K562 (cell line): ENCODE measurements at regions not wholly inside any gene's neighbourhood (a gene's known extent, or its start where the extent isn't known, plus 50 kb on each side); places are given as distances from the start of the nearest gene placed in this dataset.
"Not testable (repeated sequence)": the region's sequence is repeated elsewhere in the genome, so short reads cannot be mapped to it uniquely, and the experiment has no call there.

Experiments
- ATAC-seq: fragments of 200-7000 bp; cut with Tn5 transposase; 3 replicates; pipeline ENCODE4 v1.9.1; 2020; ENCODE audit warnings: moderate library complexity
- BruUV-seq: library from RNA; stranded (reverse); fragments of 400-500 nt; replicated peaks from 2 replicates; lab custom pipeline; 2021; lab: Mats Ljungman, UMichigan
- CTCF ChIA-PET: fragments of 300-600 bp; formaldehyde crosslinking; extraction: SDS; loops from one replicate; lab custom pipeline; 2021; ENCODE audit warnings: low intra/inter-chr PET ratio; lab: Yijun Ruan, JAX
- POLR2A ChIA-PET: fragments of 300-600, 350-650 bp; sonication (Branson Sonifier 250); formaldehyde crosslinking; extraction: SDS; loops from one replicate; lab custom pipeline; 2021; ENCODE audit warnings: antibody characterized with exemption, inconsistent platforms; lab: Yijun Ruan, JAX
- DNase-seq, 4 experiments: peaks; one replicate each; pipeline versions ENCODE4 v3.0.0 to v3.0.0-alpha.2; 2011 to 2018; ENCODE audit warnings: low spot score in 3 of 4, mixed read lengths in 3 of 4; ENCODE audit errors: extremely low read depth in 1 of 4
- FAIRE-seq: peaks from 2 replicates; lab custom pipeline; 2011; peaks lifted over from hg19 to GRCh38; lab: Jason Lieb, UNC
- H2AFZ ChIP-seq: 2 replicates; pipeline ENCODE4 v1.6.0; 2011; ENCODE audit warnings: low read depth, low read length, control low read depth, inconsistent platforms
- H3K27ac ChIP-seq: fragments of 200-600 bp; 3 replicates; pipeline ENCODE4 v1.8.0; 2011; ENCODE audit warnings: low read depth, mild to moderate bottlenecking, control low read depth, inconsistent platforms, low read length, moderate library complexity, mixed read lengths; ENCODE audit errors: extremely low read depth
- H3K27me3 ChIP-seq, 2 experiments: fragments of 300-600 bp in 1 of 2; 2 replicates in 1 of 2; 3 replicates in 1 of 2; pipeline versions ENCODE4 v1.6.0 to v1.8.0; 2011; ENCODE audit warnings: inconsistent platforms in 2 of 2, low read length in 2 of 2, mild to moderate bottlenecking in 1 of 2, mixed read lengths in 1 of 2, moderate library complexity in 1 of 2; ENCODE audit not compliant: control insufficient read depth in 2 of 2, insufficient read depth in 2 of 2
- H3K36me3 ChIP-seq: fragments of 300-600 bp; 3 replicates; pipeline ENCODE4 v1.8.0; 2011; ENCODE audit warnings: mild to moderate bottlenecking, low read length, inconsistent platforms; ENCODE audit not compliant: control insufficient read depth, insufficient read depth
- H3K4me1 ChIP-seq, 2 experiments: fragments of 200-600 bp in 1 of 2; replicated peaks in 1 of 2; 2 replicates in 1 of 2; 3 replicates in 1 of 2; pipeline versions ENCODE4 v1.5.1 to v1.8.0; 2011; ENCODE audit warnings: inconsistent platforms in 2 of 2, low read length in 2 of 2, mild to moderate bottlenecking in 1 of 2, mixed read lengths in 1 of 2, moderate library complexity in 1 of 2; ENCODE audit not compliant: control insufficient read depth in 2 of 2, insufficient read depth in 2 of 2
- H3K4me2 ChIP-seq: 2 replicates; pipeline ENCODE4 v1.6.1; 2011; ENCODE audit warnings: low read length, control low read depth, inconsistent platforms, mixed read lengths; ENCODE audit not compliant: insufficient read depth
- H3K4me3 ChIP-seq: fragments of 200-600 bp; sonication (generic), shearing (Covaris generic); 2 replicates; pipeline ENCODE4 v1.5.1; 2016; ENCODE audit warnings: control low read depth, inconsistent platforms
- H3K79me2 ChIP-seq: fragments of 200-600 bp; 3 replicates; pipeline ENCODE4 v1.8.0; 2011; ENCODE audit warnings: low read length, inconsistent platforms; ENCODE audit not compliant: control insufficient read depth, insufficient read depth
- H3K9ac ChIP-seq, 2 experiments: 2 replicates each; pipeline versions ENCODE4 v1.6.0 to v1.6.1; 2011; ENCODE audit warnings: low read depth in 2 of 2, low read length in 2 of 2, control low read depth in 1 of 2, inconsistent platforms in 1 of 2, mild to moderate bottlenecking in 1 of 2, mixed read lengths in 1 of 2; ENCODE audit not compliant: insufficient read depth in 1 of 2
- H3K9me1 ChIP-seq: one replicate; pipeline ENCODE4 v1.6.0; 2011; ENCODE audit warnings: inconsistent platforms, mild to moderate bottlenecking, low read length, moderate library complexity; ENCODE audit not compliant: control insufficient read depth, insufficient read depth
- H3K9me3 ChIP-seq: replicated peaks from 2 replicates; pipeline ENCODE4 v1.5.1; 2011; ENCODE audit warnings: low read depth, low read length, inconsistent platforms; ENCODE audit not compliant: control insufficient read depth, insufficient read depth
- H4K20me1 ChIP-seq: replicated peaks from 2 replicates; pipeline ENCODE4 v1.6.1; 2011; ENCODE audit warnings: low read length, inconsistent platforms, mixed read lengths; ENCODE audit not compliant: control insufficient read depth, insufficient read depth
- ATF7 ChIP-seq: fragments of 450-650 bp; IDR thresholded peaks from 2 replicates; pipeline ENCODE4 v1.7.1; 2014; ENCODE audit warnings: mild to moderate bottlenecking, moderate library complexity
- E2F6 ChIP-seq, 2 experiments: IDR thresholded peaks; 2 replicates each; pipeline ENCODE4 v1.6.1; 2011; ENCODE audit warnings: borderline replicate concordance in 1 of 2, control low read depth in 1 of 2, low read depth in 1 of 2, low read length in 1 of 2, mild to moderate bottlenecking in 1 of 2, mixed read lengths in 1 of 2, moderate library complexity in 1 of 2; ENCODE audit not compliant: insufficient read depth in 1 of 2, insufficient read length in 1 of 2, poor library complexity in 1 of 2, severe bottlenecking in 1 of 2; ENCODE audit errors: extremely low read depth in 1 of 2
- MCM2 ChIP-seq: fragments of 450-650 bp; IDR thresholded peaks from 2 replicates; pipeline ENCODE4 v1.6.1; 2017; ENCODE audit warnings: low read depth, mild to moderate bottlenecking
- NKRF ChIP-seq: fragments of 450-650 bp; IDR thresholded peaks from 2 replicates; pipeline ENCODE4 v1.6.1; 2016; ENCODE audit warnings: borderline replicate concordance
- POLR2AphosphoS2 ChIP-seq: IDR thresholded peaks from 2 replicates; pipeline ENCODE4 v1.6.1; 2012; ENCODE audit warnings: low read length, improper control_type of control experiment
- ZNF175 ChIP-seq: fragments of 200-800 bp; sonication (Bioruptor generic); IDR thresholded peaks from 2 replicates; pipeline ENCODE4 v1.6.1; 2016; ENCODE audit warnings: low read depth, mild to moderate bottlenecking, missing genetic modification characterization, missing compliant biosample characterization
- ZNF561 ChIP-seq: fragments of 450-650 bp; formaldehyde crosslinking; conservative IDR thresholded peaks from 2 replicates; pipeline ENCODE4 v1.4.0; 2020; ENCODE audit warnings: mild to moderate bottlenecking, moderate library complexity
- ZNF668 ChIP-seq: fragments of 250-450 bp; sonication (Bioruptor Pico); IDR thresholded peaks from 2 replicates; pipeline ENCODE4 v1.8.0; 2022; ENCODE audit warnings: mild to moderate bottlenecking, inconsistent platforms
- WGBS: fragments of 100-300 bp; shearing (Covaris generic); methylation state at CpG from one replicate; pipeline ENCODE4 v1.1.6; 2016; ENCODE audit warnings: low coverage, mixed read lengths; ENCODE audit not compliant: insufficient coverage; ENCODE audit errors: missing lambda C conversion rate; 5-methylcytosine and 5-hydroxymethylcytosine counted together
- in situ Hi-C: fragments of 300-500 bp; cut with MboI; formaldehyde crosslinking; loops from 4 replicates; pipeline ENCODE4 v1.15.0; 2018; ENCODE audit warnings: inconsistent platforms, mixed read lengths
- intact Hi-C: fragments of 100-400 bp; cut with micrococcal nuclease; formaldehyde crosslinking; loops from 2 replicates; pipeline ENCODE4 v1.14.2; 2022

DNA sequence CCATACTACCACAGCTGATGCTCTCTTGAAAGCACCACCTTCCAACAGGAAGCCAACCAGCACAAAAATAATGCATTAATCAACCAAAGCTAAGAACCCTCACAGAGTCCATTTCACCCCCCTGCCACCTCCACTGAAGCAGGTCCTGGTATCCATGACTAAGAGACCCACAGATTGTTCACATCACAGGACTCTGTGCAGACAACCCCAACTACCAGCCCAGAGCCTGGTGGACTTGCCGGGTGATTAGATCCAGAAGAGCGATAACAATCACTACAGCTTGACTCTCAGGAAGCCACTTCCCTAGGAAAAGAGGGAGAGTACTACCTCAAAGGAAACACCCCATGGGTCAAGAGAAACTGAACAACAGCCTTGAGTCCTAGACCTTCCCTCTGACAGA, 528.1 kb downstream of the KIF20B start:
- no peak for DNase-seq
- no peak overlapping the region for H3K4me3 ChIP-seq
- BruUV-seq, result no TSS peak
- no peaks in the 10 kb centered on the region for H3K36me3 ChIP-seq
- CTCF ChIA-PET, result no interaction called here
- H3K4me2 ChIP-seq, result no peak overlapping the region
- no peak overlapping the region for H2AFZ ChIP-seq
- H3K9ac ChIP-seq, result no peak overlapping the region
- H3K4me1 ChIP-seq, result no peaks in the 10 kb centered on the region
- H3K27ac ChIP-seq, result no peak overlapping the region
- no peaks in the 10 kb centered on the region for H3K9me1 ChIP-seq
- WGBS, result no CpG with 5 or more reads among the region's 2 CpGs
- no peaks in the 10 kb centered on the region for H3K27me3 ChIP-seq
- H4K20me1 ChIP-seq, result no peaks in the 10 kb centered on the region
- ATAC-seq, result no peak
- FAIRE-seq, result no peak
- H3K79me2 ChIP-seq, result no peaks in the 10 kb centered on the region
- no peak for TF ChIP-seq E2F6 (IDR thresholded peaks at IDR 0.05; ENCODE audit: borderline replicate concordance in 1 of 2, extremely low read depth in 1 of 2, insufficient read depth in 1 of 2, insufficient read length in 1 of 2, low read depth in 1 of 2, low read length in 1 of 2, poor library complexity in 1 of 2, severe bottlenecking in 1 of 2)
- no peak for TF ChIP-seq ZNF175 (CRISPR knock-in tag)
- no peak for TF ChIP-seq ZNF561 (CRISPR knock-in tag)
- no peak for TF ChIP-seq MCM2
- no peak for TF ChIP-seq NKRF
- TF ChIP-seq ZNF668, result no peak
- TF ChIP-seq POLR2AphosphoS2, result no peak
- no peak for TF ChIP-seq ATF7
- POLR2A ChIA-PET, result no interaction called here
- intact Hi-C loops (no loop called here), in situ Hi-C loops (no loop called here)
- H3K9me3 ChIP-seq, result no peaks in the 10 kb centered on the region

- H2AFZ ChIP-seq, H3K9me3 ChIP-seq, CTCF ChIA-PET, H3K4me2 ChIP-seq, DNase-seq, H3K4me1 ChIP-seq, H4K20me1 ChIP-seq, H3K4me3 ChIP-seq, H3K36me3 ChIP-seq, ATAC-seq, H3K27me3 ChIP-seq, H3K9me1 ChIP-seq, H3K9ac ChIP-seq, intact Hi-C loops, H3K79me2 ChIP-seq, BruUV-seq, H3K27ac ChIP-seq, in situ Hi-C loops, FAIRE-seq, POLR2A ChIA-PET: not testable (repeated sequence)
- WGBS, result 0% methylated on average over 1 of the region's 1 CpG
Measured at GRCh38 chr10:90233805-90234204, 532.4 kb downstream of the KIF20B start.
